Limb (tissue), 2 donors: ENCODE measurements at regions not wholly inside any gene's neighbourhood (a gene's known extent, or its start where the extent isn't known, plus 50 kb on each side); places are given as distances from the start of the nearest gene placed in this dataset.
"Not testable (repeated sequence)": the region's sequence is repeated elsewhere in the genome, so short reads cannot be mapped to it uniquely, and the experiment has no call there.

ENCODE experiments used
- DNase-seq, 2 donors: peaks; one replicate each; pipeline ENCODE4 v3.0.0-alpha.2; 2016; ENCODE audit errors: extremely low spot score in 2 of 2

- DNase-seq, result not testable (repeated sequence)
Observed at GRCh38 chr16:29297144-29297808, 109.2 kb downstream of the NPIPB11 start.

- not testable (repeated sequence) for DNase-seq
Observed at GRCh38 chr16:29296176-29296575, 110.3 kb downstream of the NPIPB11 start.

- DNase-seq, result not testable (repeated sequence)
Observed at GRCh38 chr16:29294951-29295795, 111.3 kb downstream of the NPIPB11 start.

- not testable (repeated sequence) for DNase-seq
Observed at GRCh38 chr16:29294400-29294933, 112.0 kb downstream of the NPIPB11 start.

GRCh38 chr16:29293545-29293944, 113.0 kb downstream of the NPIPB11 start:
- not testable (repeated sequence) for DNase-seq

- not testable (repeated sequence) for DNase-seq
Observed at GRCh38 chr16:29292952-29293471, 113.5 kb downstream of the NPIPB11 start.

GRCh38 chr16:29291329-29292271, 114.9 kb downstream of the NPIPB11 start:
- not testable (repeated sequence) for DNase-seq

- DNase-seq, result peak; percentile 69 to 75
Observed at GRCh38 chr16:29290631-29291247, 115.8 kb downstream of the NPIPB11 start.

- DNase-seq, result not testable (repeated sequence)
Observed at GRCh38 chr16:29289516-29290239, 116.8 kb downstream of the NPIPB11 start.

- DNase-seq, result not testable (repeated sequence)
Observed at GRCh38 chr16:29288711-29289474, 117.6 kb downstream of the NPIPB11 start.

- peak in 1 of 2 donors; percentile 14 for DNase-seq
Observed at GRCh38 chr16:29287871-29288535, 118.5 kb downstream of the NPIPB11 start.

GRCh38 chr16:29287246-29287645, 119.3 kb downstream of the NPIPB11 start:
- not testable (repeated sequence) for DNase-seq

- DNase-seq, result not testable (repeated sequence)
Observed at GRCh38 chr16:29286796-29287195, 119.7 kb downstream of the NPIPB11 start.

GRCh38 chr16:29286161-29286560, 120.3 kb downstream of the NPIPB11 start:
- not testable (repeated sequence) for DNase-seq

- peak; percentile 34 to 64 for DNase-seq
Observed at GRCh38 chr16:29285151-29285885, 121.2 kb downstream of the NPIPB11 start.

GRCh38 chr16:29284723-29285122, 121.8 kb downstream of the NPIPB11 start:
- not testable (repeated sequence) for DNase-seq

- not testable (repeated sequence) for DNase-seq
Observed at GRCh38 chr16:29284159-29284558, 122.4 kb downstream of the NPIPB11 start.
